ENCODE measurements at regions not wholly inside any gene's neighbourhood (a gene's known extent, or its start where the extent isn't known, plus 50 kb on each side); places are given as distances from the start of the nearest gene placed in this dataset.

DNA sequence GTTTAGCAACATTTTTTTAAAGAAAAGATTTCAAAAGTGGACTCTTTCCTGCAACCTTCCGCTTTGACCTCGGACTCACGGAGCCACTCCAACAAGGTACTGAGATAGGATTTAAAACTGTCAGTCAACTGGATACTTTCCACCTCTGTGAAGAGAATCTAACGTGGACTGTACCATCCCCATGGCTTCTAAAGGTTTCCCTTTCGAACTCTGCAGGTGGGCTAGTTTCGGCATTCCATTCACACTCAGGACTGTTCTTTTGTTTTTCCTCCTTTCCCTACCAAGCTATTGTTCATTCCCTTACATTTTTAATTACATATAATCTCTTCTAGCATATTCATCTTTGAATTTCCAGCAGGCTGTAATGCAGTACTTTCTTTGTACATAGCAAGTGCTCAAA is 88.5 kb upstream of the AKIP1 start:
- TF ChIP-seq, protein P1, sequence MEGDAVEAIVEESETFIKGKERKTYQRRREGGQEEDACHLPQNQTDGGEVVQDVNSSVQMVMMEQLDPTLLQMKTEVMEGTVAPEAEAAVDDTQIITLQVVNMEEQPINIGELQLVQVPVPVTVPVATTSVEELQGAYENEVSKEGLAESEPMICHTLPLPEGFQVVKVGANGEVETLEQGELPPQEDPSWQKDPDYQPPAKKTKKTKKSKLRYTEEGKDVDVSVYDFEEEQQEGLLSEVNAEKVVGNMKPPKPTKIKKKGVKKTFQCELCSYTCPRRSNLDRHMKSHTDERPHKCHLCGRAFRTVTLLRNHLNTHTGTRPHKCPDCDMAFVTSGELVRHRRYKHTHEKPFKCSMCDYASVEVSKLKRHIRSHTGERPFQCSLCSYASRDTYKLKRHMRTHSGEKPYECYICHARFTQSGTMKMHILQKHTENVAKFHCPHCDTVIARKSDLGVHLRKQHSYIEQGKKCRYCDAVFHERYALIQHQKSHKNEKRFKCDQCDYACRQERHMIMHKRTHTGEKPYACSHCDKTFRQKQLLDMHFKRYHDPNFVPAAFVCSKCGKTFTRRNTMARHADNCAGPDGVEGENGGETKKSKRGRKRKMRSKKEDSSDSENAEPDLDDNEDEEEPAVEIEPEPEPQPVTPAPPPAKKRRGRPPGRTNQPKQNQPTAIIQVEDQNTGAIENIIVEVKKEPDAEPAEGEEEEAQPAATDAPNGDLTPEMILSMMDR (IDR thresholded peaks at IDR 0.05), result no peak
- no peak for TF ChIP-seq POLR2A (IDR thresholded peaks at IDR 0.05)

Measured in heart left ventricle (tissue), 13 donors.